Embryonic facial prominence (tissue), 1 donor: ENCODE measurements at regions not wholly inside any gene's neighbourhood (a gene's known extent, or its start where the extent isn't known, plus 50 kb on each side); places are given as distances from the start of the nearest gene placed in this dataset.

Experiments
- DNase-seq: peaks from one replicate; pipeline ENCODE4 v3.0.0-alpha.2; 2016; ENCODE audit errors: extremely low spot score

- no peak for DNase-seq
Measured at GRCh38 chr7:54846273-54846672, 87.3 kb upstream of the SEC61G start.

- no peak for DNase-seq
Measured at GRCh38 chr7:54847921-54848320, 88.9 kb upstream of the SEC61G start.

GRCh38 chr7:54856856-54857255, 97.8 kb upstream of the SEC61G start:
- no peak for DNase-seq

DNA sequence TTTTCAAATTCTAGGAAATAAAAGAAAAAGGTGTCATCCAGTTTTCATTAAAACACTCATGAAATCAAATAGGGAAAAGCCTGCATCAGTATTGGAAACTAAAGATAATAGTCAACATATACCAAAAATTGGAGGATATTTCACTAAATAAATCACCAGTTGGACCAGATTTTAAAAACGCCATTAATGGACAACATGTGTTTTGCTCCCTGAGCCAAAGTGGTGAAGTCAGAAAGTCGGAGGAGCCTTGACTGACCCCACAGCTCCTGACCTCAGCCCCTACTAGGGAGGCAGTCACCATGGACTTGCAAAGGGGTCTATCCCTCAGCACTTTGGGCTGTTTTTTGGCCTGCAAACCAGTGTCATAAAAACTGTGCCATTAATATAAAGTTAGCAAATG, 98.3 kb upstream of the SEC61G start:
- no peak for DNase-seq

DNA sequence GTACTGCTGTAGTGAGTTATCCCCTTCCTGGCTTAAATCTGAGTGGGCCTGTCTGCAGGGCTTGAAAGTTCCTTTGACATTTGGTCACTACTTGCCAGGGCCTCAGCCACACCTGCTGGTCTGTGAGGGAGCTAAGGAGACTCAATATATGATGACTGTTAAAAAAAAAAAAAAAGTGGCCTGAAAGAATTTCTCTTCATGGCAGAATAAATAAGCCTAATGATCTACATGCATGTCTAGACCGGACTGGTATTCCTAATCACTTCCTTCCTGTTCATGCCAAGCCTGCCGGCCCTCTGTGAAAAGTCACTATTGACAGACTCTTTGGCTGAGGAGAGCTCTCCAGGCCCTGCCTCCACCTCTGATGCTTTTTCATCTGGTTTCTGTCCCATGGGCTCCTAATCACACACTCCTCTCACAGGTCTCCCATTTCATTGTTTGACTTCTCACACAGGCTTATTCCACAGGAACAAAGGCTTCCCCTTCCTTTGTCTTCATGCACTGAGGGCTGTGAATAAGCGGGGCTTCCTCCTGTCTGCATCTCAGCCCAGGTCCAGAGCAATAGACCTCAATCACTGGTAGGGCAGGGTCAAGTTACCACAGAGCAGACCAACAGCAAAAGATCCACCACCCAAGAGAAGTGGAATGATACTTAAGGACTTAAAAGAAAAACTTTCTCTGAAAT, 99.1 kb upstream of the SEC61G start:
- no peak for DNase-seq

GRCh38 chr7:54859066-54859465, 100.1 kb upstream of the SEC61G start:
- DNase-seq = no peak

GRCh38 chr7:54859545-54859944, 100.5 kb upstream of the SEC61G start:
- no peak for DNase-seq

DNA sequence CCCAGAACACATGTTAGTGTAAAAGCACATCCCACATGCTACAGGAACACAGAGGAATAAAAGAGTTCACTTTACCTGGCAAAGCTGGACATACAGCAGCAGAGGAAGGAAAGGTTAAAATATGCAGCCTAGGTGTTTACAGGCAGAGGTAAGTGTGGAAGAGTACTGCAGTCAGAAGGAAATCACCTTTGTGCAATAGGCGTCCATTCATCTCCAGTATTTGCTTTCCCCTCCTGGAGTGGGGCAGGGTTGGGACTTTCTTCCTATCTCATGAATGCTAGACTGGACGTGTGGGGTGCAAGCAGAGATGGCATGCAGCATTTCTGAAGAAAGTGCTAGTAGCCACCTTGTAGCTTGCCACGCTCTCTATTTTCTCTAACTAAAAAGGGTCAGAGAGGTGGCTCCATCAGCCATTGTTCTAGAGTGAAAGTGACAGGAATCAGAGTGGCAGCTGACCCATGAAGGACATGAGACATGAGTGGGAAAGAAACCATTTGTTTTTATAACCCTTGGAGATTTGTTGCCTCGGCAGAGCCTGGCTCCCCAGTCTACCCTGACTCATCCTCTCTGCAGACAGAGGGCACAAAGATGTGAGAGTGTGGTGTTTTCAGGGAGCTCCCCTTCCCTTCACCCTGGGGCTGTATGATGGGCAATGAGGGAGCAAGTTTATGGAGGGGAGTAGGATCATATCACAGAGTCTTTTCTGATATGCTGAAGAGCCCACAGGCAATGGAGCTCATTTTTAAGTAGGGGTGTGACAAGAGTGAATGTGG, 101.2 kb upstream of the SEC61G start:
- no peak for DNase-seq

DNA sequence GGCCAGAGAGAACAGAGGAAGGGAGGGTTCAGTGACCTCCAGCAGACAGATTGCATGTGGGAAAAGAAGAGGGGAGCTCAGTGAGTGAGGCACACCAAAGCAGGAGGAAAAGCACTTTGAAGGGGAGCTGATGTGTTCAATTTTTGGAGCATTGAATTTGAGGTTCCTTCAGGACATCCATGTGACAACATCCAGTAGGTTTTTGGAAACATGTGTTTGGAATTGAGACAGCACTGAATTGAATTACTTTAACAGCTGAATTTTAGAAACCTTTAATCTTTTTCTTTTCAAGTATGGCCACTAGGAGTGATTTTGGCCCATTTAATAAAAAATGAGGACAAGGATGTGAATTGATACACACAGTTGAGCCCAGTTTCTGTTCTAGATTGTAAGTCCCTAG, 101.8 kb upstream of the SEC61G start:
- no peak for DNase-seq

- DNase-seq = no peak
Measured at GRCh38 chr7:54864663-54865062, 105.7 kb upstream of the SEC61G start.

- no peak for DNase-seq
Measured at GRCh38 chr7:54869523-54869922, 110.5 kb upstream of the SEC61G start.

- no peak for DNase-seq
Measured at GRCh38 chr7:54874804-54875203, 115.8 kb upstream of the SEC61G start.

GRCh38 chr7:54877683-54878082, 118.7 kb upstream of the SEC61G start:
- no peak for DNase-seq

DNA sequence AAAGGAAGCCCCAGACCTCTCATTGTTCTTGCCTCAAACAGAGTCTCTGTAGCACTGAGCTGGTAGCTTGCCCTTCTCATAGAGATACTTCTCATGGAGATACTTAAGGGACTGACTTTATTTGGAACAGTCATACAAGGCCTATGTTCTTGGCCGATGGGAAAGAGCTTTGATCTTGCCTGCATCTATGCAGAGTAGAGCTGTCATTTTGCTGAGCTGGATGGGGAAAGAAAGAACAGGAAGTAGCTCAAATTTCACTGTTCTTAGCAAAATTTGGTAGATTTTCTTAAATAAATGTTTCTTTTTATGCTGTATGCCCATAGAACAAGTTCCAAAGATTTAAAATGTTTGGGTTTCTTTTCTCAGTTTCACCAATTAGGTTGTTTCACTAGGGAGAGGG, 119.3 kb upstream of the SEC61G start:
- no peak for DNase-seq

DNA sequence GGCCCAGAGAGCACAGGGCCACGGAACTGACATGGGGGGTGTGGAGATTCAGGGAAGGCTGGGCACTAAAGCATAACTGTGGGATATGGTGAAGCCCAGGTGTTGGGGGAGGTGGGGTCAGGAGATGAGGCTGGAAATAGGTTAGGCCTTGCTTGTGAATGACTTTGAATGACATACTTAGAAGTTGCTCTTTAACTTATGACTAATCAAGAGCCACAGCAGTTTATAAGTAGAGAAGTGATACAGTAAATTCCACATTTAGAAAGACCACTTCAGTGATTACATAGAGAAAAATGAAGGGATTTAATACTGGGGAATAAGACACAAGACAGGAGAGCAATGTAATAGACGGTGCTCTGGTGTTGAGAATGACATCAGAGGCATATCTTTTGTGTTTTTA, 120.8 kb upstream of the SEC61G start:
- DNase-seq = no peak

GRCh38 chr7:54880326-54880989, 121.4 kb upstream of the SEC61G start:
- DNase-seq = no peak

- DNase-seq = no peak
Measured at GRCh38 chr7:54881816-54882520, 123.0 kb upstream of the SEC61G start.

GRCh38 chr7:54882694-54883093, 123.7 kb upstream of the SEC61G start:
- DNase-seq = no peak

DNA sequence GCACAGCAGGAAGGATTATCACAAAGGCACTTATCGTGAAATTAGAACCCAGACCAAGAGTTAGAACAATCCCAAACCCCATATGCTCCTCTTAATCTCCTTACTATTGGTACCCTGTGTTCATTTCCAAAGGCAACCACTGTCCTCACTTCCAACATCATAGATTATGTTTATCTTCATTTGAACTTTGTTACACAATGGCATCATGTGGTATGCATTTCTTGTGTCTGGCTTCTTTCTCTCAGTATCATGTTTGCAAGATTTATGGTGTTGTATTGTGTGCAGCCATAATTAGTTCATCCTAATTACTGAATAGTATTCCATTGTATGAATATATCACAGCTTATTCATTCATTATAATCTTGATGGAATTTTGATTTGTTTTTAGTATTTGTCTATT, 124.6 kb upstream of the SEC61G start:
- no peak for DNase-seq

DNA sequence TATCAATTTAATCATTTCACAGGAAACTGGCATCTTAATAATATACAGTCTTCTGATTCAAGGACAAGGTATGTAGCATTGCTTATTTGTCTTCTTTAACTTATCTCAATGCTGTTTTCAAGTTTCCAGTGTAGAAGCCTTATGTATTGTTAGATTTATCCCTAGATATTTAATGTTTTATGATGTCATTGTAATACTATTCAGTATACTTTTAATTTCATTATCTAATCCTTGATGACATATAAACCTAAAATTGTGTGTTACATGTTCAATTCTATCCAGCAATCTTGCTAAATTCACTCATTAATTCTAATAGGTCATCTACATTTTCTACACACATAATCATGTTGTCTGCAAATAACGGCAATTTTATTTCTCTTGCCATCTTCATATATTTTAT, 126.3 kb upstream of the SEC61G start:
- DNase-seq = no peak

DNA sequence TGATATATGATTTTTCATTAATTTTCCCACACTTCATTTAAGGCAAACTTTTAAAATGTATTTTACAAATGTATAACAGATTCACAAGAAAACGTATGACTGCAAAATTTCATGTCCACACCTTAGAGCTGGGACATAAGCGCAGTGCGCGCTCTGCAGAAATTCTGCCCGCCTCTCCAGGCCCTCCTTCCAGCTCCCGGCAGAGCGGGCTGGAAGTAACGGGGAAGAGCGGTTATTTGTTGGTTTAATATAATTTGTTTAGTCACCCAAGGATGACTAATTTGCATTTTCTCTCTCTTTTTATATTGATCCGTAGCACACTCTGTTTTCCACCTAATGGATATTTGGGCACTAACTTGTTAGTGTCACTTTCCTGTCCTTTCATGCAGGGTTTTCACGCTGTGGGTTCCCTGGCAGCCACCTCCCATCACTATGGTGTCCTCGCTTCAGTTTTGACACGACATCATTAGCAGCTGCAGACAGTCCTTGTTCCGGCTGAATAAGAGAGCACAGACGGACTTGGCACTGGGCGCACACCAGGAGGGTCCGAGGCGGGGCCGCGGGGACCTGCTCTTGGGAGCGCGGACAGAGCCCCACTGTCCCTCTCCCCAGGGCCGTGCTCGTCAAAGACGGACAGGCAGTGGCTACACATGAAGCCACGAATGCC, 129.2 kb upstream of the SEC61G start:
- no peak for DNase-seq

DNA sequence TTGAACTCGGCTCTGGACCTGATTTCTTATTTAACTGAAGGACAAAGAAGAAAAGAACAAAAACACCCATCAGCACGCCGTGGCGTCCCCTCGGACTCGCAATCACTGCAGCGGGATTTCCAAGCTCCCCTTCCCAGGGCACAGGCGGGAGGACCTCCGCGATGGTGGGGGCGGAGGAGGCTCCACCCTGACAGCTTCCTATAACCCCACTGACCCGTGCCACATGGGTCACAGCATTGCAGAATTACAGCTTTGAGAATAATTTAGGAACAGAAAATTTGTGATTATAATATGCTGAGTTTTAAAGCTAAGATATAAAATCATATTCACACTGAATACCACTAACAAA, 129.7 kb upstream of the SEC61G start:
- no peak for DNase-seq
